ENCODE measurements at regions not wholly inside any gene's neighbourhood (a gene's known extent, or its start where the extent isn't known, plus 50 kb on each side); places are given as distances from the start of the nearest gene placed in this dataset.

GRCh38 chr6:166826264-166826663, 130.1 kb downstream of the RNASET2 start:
- Histone ChIP-seq H3K4me1 (ENCODE audit: control insufficient read depth, insufficient read depth, low read depth, low read length) (peaks cover 3% of the 10 kb centered on the region), H2BK12ac (ENCODE audit: low read length in 2 of 2) (no peak overlapping the region), H3K79me1 (replicated peaks; ENCODE audit: low read length, poor library complexity, severe bottlenecking) (no peaks in the 10 kb centered on the region), H3K9ac (ENCODE audit: low read length) (no peak overlapping the region), H2AFZ (ENCODE audit: low read depth, low read length) (no peak overlapping the region), H2BK120ac (ENCODE audit: low read depth, low read length) (no peak overlapping the region), H3K4ac (ENCODE audit: low read depth in 1 of 2, low read length in 2 of 2) (no peak overlapping the region), H3K36me3 (ENCODE audit: control insufficient read depth in 1 of 2, insufficient read depth in 2 of 2, low read depth in 1 of 2, low read length in 2 of 2) (peaks cover 0 to 1% of the 10 kb centered on the region in 2 experiments), H2BK5ac (ENCODE audit: low read depth, low read length, poor library complexity, severe bottlenecking) (no peak overlapping the region), H3K27me3 (ENCODE audit: control insufficient read depth in 1 of 2, insufficient read depth in 1 of 2, low read length in 2 of 2) (peaks cover 0 to 8% of the 10 kb centered on the region in 2 experiments), H3K9me3 (ENCODE audit: control insufficient read depth, low read length) (no peaks in the 10 kb centered on the region), H2AK5ac (ENCODE audit: low read length, severe bottlenecking) (no peak overlapping the region), H3K23ac (ENCODE audit: low read length in 2 of 2) (no peak overlapping the region), H3K4me3 (ENCODE audit: insufficient read depth in 1 of 2, low read depth in 1 of 2, low read length in 2 of 2) (no peak overlapping the region), H3K4me2 (ENCODE audit: low read length, poor library complexity, severe bottlenecking) (no peak overlapping the region), H4K8ac (ENCODE audit: low read length) (no peak overlapping the region), H3K18ac (ENCODE audit: low read depth in 1 of 2, low read length in 2 of 2) (no peak overlapping the region), H2BK15ac (ENCODE audit: low read depth, poor library complexity, severe bottlenecking) (no peak overlapping the region), H3K14ac (ENCODE audit: low read length in 2 of 2) (no peak overlapping the region), H4K91ac (ENCODE audit: low read length) (no peak overlapping the region), H3K27ac (ENCODE audit: low read length, poor library complexity, severe bottlenecking) (no peak overlapping the region)
- 77% methylated on average over 6 of the region's 6 CpGs for WGBS
- DNase-seq = no peak

- Histone ChIP-seq H2BK120ac (ENCODE audit: low read depth, low read length) (no peak overlapping the region), H4K8ac (ENCODE audit: low read length) (no peak overlapping the region), H3K23ac (ENCODE audit: low read length in 2 of 2) (no peak overlapping the region), H2BK12ac (ENCODE audit: low read length in 2 of 2) (no peak overlapping the region), H3K36me3 (ENCODE audit: control insufficient read depth in 1 of 2, insufficient read depth in 2 of 2, low read depth in 1 of 2, low read length in 2 of 2) (peaks cover 0 to 3% of the 10 kb centered on the region in 2 experiments), H3K9me3 (ENCODE audit: control insufficient read depth, low read length) (no peaks in the 10 kb centered on the region), H3K4ac (ENCODE audit: low read depth in 1 of 2, low read length in 2 of 2) (no peak overlapping the region), H2BK15ac (ENCODE audit: low read depth, poor library complexity, severe bottlenecking) (no peak overlapping the region), H3K14ac (ENCODE audit: low read length in 2 of 2) (no peak overlapping the region), H3K4me2 (ENCODE audit: low read length, poor library complexity, severe bottlenecking) (no peak overlapping the region), H2AK5ac (ENCODE audit: low read length, severe bottlenecking) (no peak overlapping the region), H3K18ac (ENCODE audit: low read depth in 1 of 2, low read length in 2 of 2) (no peak overlapping the region), H2BK5ac (ENCODE audit: low read depth, low read length, poor library complexity, severe bottlenecking) (no peak overlapping the region), H3K9ac (ENCODE audit: low read length) (no peak overlapping the region), H3K27me3 (ENCODE audit: control insufficient read depth in 1 of 2, insufficient read depth in 1 of 2, low read length in 2 of 2) (peaks cover 0 to 10% of the 10 kb centered on the region in 2 experiments), H3K4me3 (ENCODE audit: insufficient read depth in 1 of 2, low read depth in 1 of 2, low read length in 2 of 2) (no peak overlapping the region), H3K79me1 (replicated peaks; ENCODE audit: low read length, poor library complexity, severe bottlenecking) (no peaks in the 10 kb centered on the region), H3K4me1 (ENCODE audit: control insufficient read depth, insufficient read depth, low read depth, low read length) (peaks cover 3% of the 10 kb centered on the region), H2AFZ (ENCODE audit: low read depth, low read length) (no peak overlapping the region), H3K27ac (ENCODE audit: low read length, poor library complexity, severe bottlenecking) (no peak overlapping the region), H4K91ac (ENCODE audit: low read length) (no peak overlapping the region)
- 76% methylated on average over 4 of the region's 6 CpGs for WGBS
- no peak for DNase-seq
Measured at GRCh38 chr6:166825553-166826145, 130.7 kb downstream of the RNASET2 start.

- no peak overlapping the region for H3K18ac ChIP-seq (ENCODE audit: low read depth in 1 of 2, low read length in 2 of 2)
- H2AK5ac ChIP-seq (ENCODE audit: low read length, severe bottlenecking) = no peak overlapping the region
- peaks cover 0 to 10% of the 10 kb centered on the region in 2 experiments for H3K27me3 ChIP-seq (ENCODE audit: control insufficient read depth in 1 of 2, insufficient read depth in 1 of 2, low read length in 2 of 2)
- no peaks in the 10 kb centered on the region for H3K79me1 ChIP-seq (replicated peaks; ENCODE audit: low read length, poor library complexity, severe bottlenecking)
- H3K4me2 ChIP-seq (ENCODE audit: low read length, poor library complexity, severe bottlenecking) = no peak overlapping the region
- no peak overlapping the region for H3K4me3 ChIP-seq (ENCODE audit: insufficient read depth in 1 of 2, low read depth in 1 of 2, low read length in 2 of 2)
- H2BK12ac ChIP-seq (ENCODE audit: low read length in 2 of 2) = no peak overlapping the region
- H3K9ac ChIP-seq (ENCODE audit: low read length) = no peak overlapping the region
- no peak overlapping the region for H3K23ac ChIP-seq (ENCODE audit: low read length in 2 of 2)
- H3K36me3 ChIP-seq (ENCODE audit: control insufficient read depth in 1 of 2, insufficient read depth in 2 of 2, low read depth in 1 of 2, low read length in 2 of 2) = peaks cover 0 to 3% of the 10 kb centered on the region in 2 experiments
- peaks cover 3% of the 10 kb centered on the region for H3K4me1 ChIP-seq (ENCODE audit: control insufficient read depth, insufficient read depth, low read depth, low read length)
- H3K9me3 ChIP-seq (ENCODE audit: control insufficient read depth, low read length) = no peaks in the 10 kb centered on the region
- H2BK120ac ChIP-seq (ENCODE audit: low read depth, low read length) = no peak overlapping the region
- H2BK5ac ChIP-seq (ENCODE audit: low read depth, low read length, poor library complexity, severe bottlenecking) = no peak overlapping the region
- H3K27ac ChIP-seq (ENCODE audit: low read length, poor library complexity, severe bottlenecking) = no peak overlapping the region
- H2BK15ac ChIP-seq (ENCODE audit: low read depth, poor library complexity, severe bottlenecking) = no peak overlapping the region
- H3K4ac ChIP-seq (ENCODE audit: low read depth in 1 of 2, low read length in 2 of 2) = no peak overlapping the region
- 76% methylated on average over 7 of the region's 10 CpGs for WGBS
- H4K91ac ChIP-seq (ENCODE audit: low read length) = no peak overlapping the region
- no peak overlapping the region for H2AFZ ChIP-seq (ENCODE audit: low read depth, low read length)
- H3K14ac ChIP-seq (ENCODE audit: low read length in 2 of 2) = no peak overlapping the region
- no peak for DNase-seq
- no peak overlapping the region for H4K8ac ChIP-seq (ENCODE audit: low read length)
Measured at GRCh38 chr6:166824880-166825250, 131.5 kb downstream of the RNASET2 start.

- Histone ChIP-seq H3K9ac (ENCODE audit: low read length) (no peak overlapping the region), H3K18ac (ENCODE audit: low read depth in 1 of 2, low read length in 2 of 2) (no peak overlapping the region), H3K4me1 (ENCODE audit: control insufficient read depth, insufficient read depth, low read depth, low read length) (peaks cover 3% of the 10 kb centered on the region), H3K4ac (ENCODE audit: low read depth in 1 of 2, low read length in 2 of 2) (no peak overlapping the region), H2AK5ac (ENCODE audit: low read length, severe bottlenecking) (no peak overlapping the region), H2AFZ (ENCODE audit: low read depth, low read length) (no peak overlapping the region), H3K14ac (ENCODE audit: low read length in 2 of 2) (no peak overlapping the region), H4K91ac (ENCODE audit: low read length) (no peak overlapping the region), H3K27ac (ENCODE audit: low read length, poor library complexity, severe bottlenecking) (no peak overlapping the region), H3K36me3 (ENCODE audit: control insufficient read depth in 1 of 2, insufficient read depth in 2 of 2, low read depth in 1 of 2, low read length in 2 of 2) (peaks cover 0 to 3% of the 10 kb centered on the region in 2 experiments), H2BK5ac (ENCODE audit: low read depth, low read length, poor library complexity, severe bottlenecking) (no peak overlapping the region), H3K9me3 (ENCODE audit: control insufficient read depth, low read length) (no peaks in the 10 kb centered on the region), H3K23ac (ENCODE audit: low read length in 2 of 2) (no peak overlapping the region), H3K79me1 (replicated peaks; ENCODE audit: low read length, poor library complexity, severe bottlenecking) (no peaks in the 10 kb centered on the region), H2BK15ac (ENCODE audit: low read depth, poor library complexity, severe bottlenecking) (no peak overlapping the region), H3K4me2 (ENCODE audit: low read length, poor library complexity, severe bottlenecking) (no peak overlapping the region), H2BK120ac (ENCODE audit: low read depth, low read length) (no peak overlapping the region), H3K4me3 (ENCODE audit: insufficient read depth in 1 of 2, low read depth in 1 of 2, low read length in 2 of 2) (no peak overlapping the region), H4K8ac (ENCODE audit: low read length) (no peak overlapping the region), H2BK12ac (ENCODE audit: low read length in 2 of 2) (no peak overlapping the region), H3K27me3 (ENCODE audit: control insufficient read depth in 1 of 2, insufficient read depth in 1 of 2, low read length in 2 of 2) (peaks cover 0 to 10% of the 10 kb centered on the region in 2 experiments)
- no peak for DNase-seq
- WGBS = 93% methylated on average over 10 of the region's 10 CpGs
Measured at GRCh38 chr6:166824146-166824879, 132.0 kb downstream of the RNASET2 start.

All from mesenchymal stem cell (in vitro differentiated cells and primary cell).